Endothelial cell of umbilical vein (primary cell): ENCODE measurements at regions not wholly inside any gene's neighbourhood (a gene's known extent, or its start where the extent isn't known, plus 50 kb on each side); places are given as distances from the start of the nearest gene placed in this dataset.

ENCODE experiments used
- BruUV-seq: library from RNA; stranded (reverse); fragments of 400-500 nt; replicated peaks from 2 replicates; lab custom pipeline; 2021; lab: Mats Ljungman, UMichigan
- CTCF ChIA-PET: fragments of 300-600, 350-600 bp; sonication (Branson Sonifier 250); formaldehyde crosslinking; loops from one replicate; lab custom pipeline; 2021; ENCODE audit warnings: antibody characterized with exemption, inconsistent platforms; lab: Charles Lee
- POLR2A ChIA-PET: fragments of 300-600, 350-600 bp; sonication (Branson Sonifier 250); formaldehyde crosslinking; loops from one replicate; lab custom pipeline; 2021; ENCODE audit warnings: antibody characterized with exemption, inconsistent platforms; lab: Charles Lee
- DNase-seq: peaks from one replicate; pipeline ENCODE4 v3.0.0-alpha.2; 2011; ENCODE audit warnings: low read depth, low spot score
- FAIRE-seq: peaks from 2 replicates; lab custom pipeline; 2011; peaks lifted over from hg19 to GRCh38; lab: Jason Lieb, UNC
- H2AFZ ChIP-seq: 2 replicates; pipeline ENCODE4 v1.6.0; 2012; ENCODE audit warnings: low read depth, low read length, control low read depth, inconsistent platforms
- H3K27ac ChIP-seq: 2 replicates; pipeline ENCODE4 v1.5.1; 2011; ENCODE audit warnings: low read depth, mild to moderate bottlenecking, control low read depth, low read length, moderate library complexity; ENCODE audit not compliant: insufficient read depth
- H3K27me3 ChIP-seq, 2 experiments: 2 replicates each; pipeline versions ENCODE4 v1.6.0 to v1.6.1; 2011; ENCODE audit warnings: low read length in 2 of 2, mixed read lengths in 1 of 2; ENCODE audit not compliant: control insufficient read depth in 2 of 2, insufficient read depth in 2 of 2
- H3K36me3 ChIP-seq, 2 experiments: 2 replicates in 1 of 2; 3 replicates in 1 of 2; pipeline ENCODE4 v1.5.1; 2011; ENCODE audit warnings: low read length in 2 of 2, mild to moderate bottlenecking in 1 of 2, moderate library complexity in 1 of 2; ENCODE audit not compliant: control insufficient read depth in 2 of 2, insufficient read depth in 2 of 2; ENCODE audit errors: extremely low read depth in 1 of 2
- H3K4me1 ChIP-seq: 3 replicates; pipeline ENCODE4 v1.5.1; 2011; ENCODE audit warnings: mild to moderate bottlenecking, low read length; ENCODE audit not compliant: control insufficient read depth, insufficient read depth; ENCODE audit errors: extremely low read depth
- H3K4me2 ChIP-seq: 2 replicates; pipeline ENCODE4 v1.6.1; 2011; ENCODE audit warnings: low read length, control low read depth, mixed read lengths; ENCODE audit not compliant: insufficient read depth
- H3K4me3 ChIP-seq, 3 experiments: fragments of 200-600 bp in 1 of 3; sonication (generic), shearing (Covaris generic) in 1 of 3; replicated peaks in 1 of 3; 2 replicates each; pipeline ENCODE4 v1.5.1; 2011 to 2016; ENCODE audit warnings: control low read depth in 3 of 3, low read length in 3 of 3, mild to moderate bottlenecking in 2 of 3, inconsistent platforms in 1 of 3, low read depth in 1 of 3, moderate library complexity in 1 of 3; ENCODE audit not compliant: insufficient read depth in 1 of 3
- H3K79me2 ChIP-seq: 2 replicates; pipeline ENCODE4 v1.6.0; 2012; ENCODE audit warnings: low read length, inconsistent platforms; ENCODE audit not compliant: control insufficient read depth, insufficient read depth
- H3K9ac ChIP-seq: replicated peaks from 2 replicates; pipeline ENCODE3; 2011; ENCODE audit warnings: low read length, control low read depth; ENCODE audit not compliant: insufficient read depth; ENCODE audit errors: extremely low read depth
- H3K9me1 ChIP-seq: replicated peaks from 3 replicates; pipeline ENCODE4 v1.6.0; 2011; ENCODE audit warnings: mild to moderate bottlenecking, low read length; ENCODE audit not compliant: control insufficient read depth, insufficient read depth; ENCODE audit errors: extremely low read depth
- H3K9me3 ChIP-seq: replicated peaks from 2 replicates; pipeline ENCODE4 v1.5.1; 2012; ENCODE audit warnings: low read length, inconsistent platforms; ENCODE audit not compliant: control insufficient read depth, insufficient read depth
- H4K20me1 ChIP-seq: replicated peaks from 2 replicates; pipeline ENCODE3; 2011; ENCODE audit warnings: mild to moderate bottlenecking, low read length; ENCODE audit not compliant: control insufficient read depth, insufficient read depth; ENCODE audit errors: extremely low read depth
- EZH2 ChIP-seq: IDR thresholded peaks from 2 replicates; pipeline ENCODE4 v1.6.1; 2012; ENCODE audit warnings: borderline replicate concordance, low read depth, mild to moderate bottlenecking, moderate library complexity, low read length, inconsistent platforms; ENCODE audit not compliant: severe bottlenecking
- FOS ChIP-seq: IDR thresholded peaks from 2 replicates; pipeline ENCODE4 v1.6.1; 2011; ENCODE audit warnings: mild to moderate bottlenecking, low read length, moderate library complexity, borderline replicate concordance; ENCODE audit not compliant: insufficient read depth
- GATA2 ChIP-seq: IDR thresholded peaks from 2 replicates; pipeline ENCODE4 v1.7.0; 2011; ENCODE audit warnings: low read depth, mild to moderate bottlenecking, moderate library complexity, mixed read lengths, low read length; ENCODE audit not compliant: insufficient read length, insufficient read depth
- JUN ChIP-seq: IDR thresholded peaks from 2 replicates; pipeline ENCODE4 v1.6.1; 2011; ENCODE audit warnings: borderline replicate concordance, low read depth; ENCODE audit not compliant: insufficient read length, insufficient read depth
- MYC ChIP-seq: IDR thresholded peaks from one replicate; pipeline ENCODE4 v1.6.1; 2011; ENCODE audit warnings: mild to moderate bottlenecking, low read depth, low read length
- POLR2A ChIP-seq: IDR thresholded peaks from 2 replicates; pipeline ENCODE4 v1.6.1; 2012; ENCODE audit warnings: low read depth, mild to moderate bottlenecking, control low read depth, low read length
- POLR2AphosphoS5 ChIP-seq: IDR thresholded peaks from 2 replicates; pipeline ENCODE4 v1.6.1; 2012; ENCODE audit warnings: low read depth, mild to moderate bottlenecking, control low read depth, low read length, moderate library complexity; ENCODE audit not compliant: insufficient read depth
- dilution Hi-C: fragments of 300-500 bp; cut with MboI; formaldehyde crosslinking; loops from one replicate; pipeline ENCODE4 v1.15.0; 2019; ENCODE audit warnings: low sequenced_read_pairs; ENCODE audit not compliant: extremely low pct_ligation_motif_present
- intact Hi-C: fragments of 100-400 bp; cut with micrococcal nuclease; formaldehyde crosslinking; loops from one replicate; pipeline ENCODE4 v1.10.0; 2022
- TF ChIP-seq, protein P1 (sequence below), 2 donors: IDR thresholded peaks; 1 replicate in 1 of 2; 2 replicates in 1 of 2; pipeline ENCODE4 v1.5.1; 2011; ENCODE audit warnings: low read length in 2 of 2, mild to moderate bottlenecking in 2 of 2, moderate library complexity in 2 of 2, control low read depth in 1 of 2, inconsistent platforms in 1 of 2, low read depth in 1 of 2; ENCODE audit not compliant: insufficient read depth in 1 of 2; ENCODE audit errors: extremely low read depth in 1 of 2
- TF ChIP-seq, protein P2 (sequence below): IDR thresholded peaks from 2 replicates; pipeline ENCODE4 v1.6.1; 2011; ENCODE audit not compliant: insufficient read depth, insufficient read length

- DNase-seq (no peak), FAIRE-seq (no peak)
- ChIA-PET POLR2A (no interaction called here), CTCF (no interaction called here)
- H4K20me1 ChIP-seq: no peaks in the 10 kb centered on the region
- H2AFZ ChIP-seq: no peak overlapping the region
- no TSS peak for BruUV-seq
- no peaks in the 10 kb centered on the region for H3K79me2 ChIP-seq
- H3K4me3 ChIP-seq: no peak overlapping the region
- no peaks in the 10 kb centered on the region for H3K9me1 ChIP-seq
- no peaks in the 10 kb centered on the region for H3K27me3 ChIP-seq
- no peaks in the 10 kb centered on the region for H3K4me1 ChIP-seq
- no peaks in the 10 kb centered on the region for H3K36me3 ChIP-seq
- H3K9ac ChIP-seq: no peak overlapping the region
- H3K4me2 ChIP-seq: no peak overlapping the region
- intact Hi-C loops: no loop called here
- H3K27ac ChIP-seq: no peak overlapping the region
- no peaks in the 10 kb centered on the region for H3K9me3 ChIP-seq
- dilution Hi-C loops: no loop called here
- TF ChIP-seq, protein P1, sequence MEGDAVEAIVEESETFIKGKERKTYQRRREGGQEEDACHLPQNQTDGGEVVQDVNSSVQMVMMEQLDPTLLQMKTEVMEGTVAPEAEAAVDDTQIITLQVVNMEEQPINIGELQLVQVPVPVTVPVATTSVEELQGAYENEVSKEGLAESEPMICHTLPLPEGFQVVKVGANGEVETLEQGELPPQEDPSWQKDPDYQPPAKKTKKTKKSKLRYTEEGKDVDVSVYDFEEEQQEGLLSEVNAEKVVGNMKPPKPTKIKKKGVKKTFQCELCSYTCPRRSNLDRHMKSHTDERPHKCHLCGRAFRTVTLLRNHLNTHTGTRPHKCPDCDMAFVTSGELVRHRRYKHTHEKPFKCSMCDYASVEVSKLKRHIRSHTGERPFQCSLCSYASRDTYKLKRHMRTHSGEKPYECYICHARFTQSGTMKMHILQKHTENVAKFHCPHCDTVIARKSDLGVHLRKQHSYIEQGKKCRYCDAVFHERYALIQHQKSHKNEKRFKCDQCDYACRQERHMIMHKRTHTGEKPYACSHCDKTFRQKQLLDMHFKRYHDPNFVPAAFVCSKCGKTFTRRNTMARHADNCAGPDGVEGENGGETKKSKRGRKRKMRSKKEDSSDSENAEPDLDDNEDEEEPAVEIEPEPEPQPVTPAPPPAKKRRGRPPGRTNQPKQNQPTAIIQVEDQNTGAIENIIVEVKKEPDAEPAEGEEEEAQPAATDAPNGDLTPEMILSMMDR (IDR thresholded peaks at IDR 0.05; ENCODE audit: extremely low read depth in 1 of 2, insufficient read depth in 1 of 2, low read depth in 1 of 2, low read length in 2 of 2): no peak
- TF ChIP-seq JUN (no peak), MYC (no peak), GATA2 (no peak), POLR2AphosphoS5 (no peak), FOS (no peak), EZH2 (no peak), POLR2A (no peak)
- TF ChIP-seq, protein P2, sequence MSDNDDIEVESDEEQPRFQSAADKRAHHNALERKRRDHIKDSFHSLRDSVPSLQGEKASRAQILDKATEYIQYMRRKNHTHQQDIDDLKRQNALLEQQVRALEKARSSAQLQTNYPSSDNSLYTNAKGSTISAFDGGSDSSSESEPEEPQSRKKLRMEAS: no peak
These were observed 193.2 kb upstream of the HNMT start for GRCh38 chr2:137771064-137771463.
